Tibial artery (tissue), 4 donors: ENCODE measurements at regions not wholly inside any gene's neighbourhood (a gene's known extent, or its start where the extent isn't known, plus 50 kb on each side); places are given as distances from the start of the nearest gene placed in this dataset.

Experiments
- DNase-seq, 2 donors: peaks; one replicate each; pipeline ENCODE4 v3.0.0-alpha.2; 2019
- H3K27ac ChIP-seq, 2 donors: fragments of 200-600 bp; sonication (generic) in 1 of 2; 1 replicate in 1 of 2; 2 replicates in 1 of 2; pipeline ENCODE4 v1.5.1; 2018 to 2019; ENCODE audit warnings: mild to moderate bottlenecking in 1 of 2
- H3K27me3 ChIP-seq, 2 donors: fragments of 200-600 bp; sonication (generic) in 1 of 2; one replicate each; pipeline versions ENCODE4 v1.5.1 to v1.6.0; 2016 to 2019
- H3K36me3 ChIP-seq, 3 donors: fragments of 200-600 bp; sonication (generic) in 2 of 3; one replicate each; pipeline ENCODE4 v1.5.1; 2016 to 2019; ENCODE audit warnings: mild to moderate bottlenecking in 2 of 3
- H3K4me1 ChIP-seq, 4 donors: fragments of 200-600 bp; sonication (generic) in 2 of 4; 1 replicate in 3 of 4; 2 replicates in 1 of 4; pipeline ENCODE4 v1.5.1; 2016 to 2019
- H3K4me3 ChIP-seq, 2 donors: fragments of 200-600 bp; sonication (generic) in 1 of 2; 1 replicate in 1 of 2; 2 replicates in 1 of 2; pipeline ENCODE4 v1.5.1; 2018 to 2019; ENCODE audit warnings: mild to moderate bottlenecking in 2 of 2
- H3K9me3 ChIP-seq, 3 donors: fragments of 200-600 bp; sonication (generic) in 1 of 3; one replicate each; pipeline ENCODE4 v1.5.1; 2016 to 2019
- CTCF ChIP-seq, 2 experiments: fragments of 200-600 bp in 1 of 2; fragments of 450-650 bp in 1 of 2; IDR thresholded peaks; one replicate each; pipeline ENCODE4 v1.5.1; 2017 to 2019; ENCODE audit warnings: antibody characterized with exemption in 2 of 2, mild to moderate bottlenecking in 1 of 2, moderate library complexity in 1 of 2
- intact Hi-C: fragments of 100-400 bp; cut with DNase I; formaldehyde crosslinking; loops from one replicate; pipeline ENCODE4 v1.15.0; 2023; ENCODE audit warnings: low total_unique reads

DNA sequence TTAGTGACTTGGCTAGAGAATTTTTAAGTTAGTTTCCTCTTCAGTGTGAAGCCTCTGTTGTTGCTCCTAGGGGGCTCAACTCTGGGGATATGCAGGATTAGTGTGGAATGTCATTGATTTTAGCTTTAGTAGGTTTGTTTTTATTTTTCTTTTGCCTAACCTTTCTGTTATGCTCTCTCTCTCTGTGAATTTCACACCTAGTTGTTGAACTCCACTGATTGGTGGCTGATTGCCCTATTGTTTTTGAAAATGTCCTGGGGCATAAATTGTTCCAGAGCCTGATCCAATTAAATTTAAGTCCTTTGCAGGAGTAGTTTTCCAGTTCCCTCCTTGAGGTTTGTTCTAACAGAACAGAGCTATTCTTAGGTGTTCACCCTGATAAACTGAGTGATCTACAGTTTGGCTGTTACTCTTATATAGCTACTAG is 393.3 kb upstream of the CTSO start:
- H3K9me3 ChIP-seq: no peaks in the 10 kb centered on the region
- no peaks in the 10 kb centered on the region for H3K36me3 ChIP-seq
- no peaks in the 10 kb centered on the region for H3K27me3 ChIP-seq
- no peak overlapping the region for H3K27ac ChIP-seq
- intact Hi-C loops: no loop called here
- TF ChIP-seq CTCF (IDR thresholded peaks at IDR 0.05): no peak
- peaks cover 0 to 14% (median 4%) of the 10 kb centered on the region in 4 donors for H3K4me1 ChIP-seq
- H3K4me3 ChIP-seq: no peak overlapping the region
- no peak for DNase-seq

DNA sequence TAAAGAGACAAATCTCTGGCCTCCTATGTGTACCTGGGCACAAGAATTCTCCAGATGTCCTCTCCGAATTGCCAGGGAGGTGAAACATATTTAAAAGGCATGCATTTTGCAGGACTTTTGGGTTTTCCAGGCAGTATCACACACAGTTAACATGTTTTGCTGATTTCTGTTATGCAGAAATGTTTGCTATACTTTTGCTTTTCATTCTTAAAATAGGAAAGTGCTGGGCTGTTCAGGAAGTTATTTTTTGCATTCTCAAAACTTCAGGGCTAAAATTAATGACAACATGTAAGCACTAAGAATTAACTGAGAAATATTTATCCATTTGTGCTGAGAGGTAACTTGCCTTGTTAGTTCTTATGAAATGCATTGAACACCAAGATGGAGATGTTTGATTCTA is 390.7 kb upstream of the CTSO start:
- TF ChIP-seq CTCF (IDR thresholded peaks at IDR 0.05): no peak
- H3K4me1 ChIP-seq: peaks cover 0 to 14% (median 4%) of the 10 kb centered on the region in 4 donors
- intact Hi-C loops: no loop called here

GRCh38 chr4:156336511-156336910 is 382.8 kb upstream of the CTSO start:
- no peaks in the 10 kb centered on the region for H3K4me1 ChIP-seq
- no peak overlapping the region for H3K4me3 ChIP-seq
- no peak for DNase-seq
- intact Hi-C loops: no loop called here
- H3K27me3 ChIP-seq: no peaks in the 10 kb centered on the region
- H3K36me3 ChIP-seq: no peaks in the 10 kb centered on the region
- TF ChIP-seq CTCF (IDR thresholded peaks at IDR 0.05): no peak
- no peak overlapping the region for H3K27ac ChIP-seq
- H3K9me3 ChIP-seq: no peaks in the 10 kb centered on the region

More for the DNA sequence above, 390.7 kb upstream of the CTSO start:
- no peak overlapping the region for H3K4me3 ChIP-seq
- DNase-seq: no peak
- no peaks in the 10 kb centered on the region for H3K9me3 ChIP-seq
- H3K27ac ChIP-seq: no peak overlapping the region
- no peaks in the 10 kb centered on the region for H3K36me3 ChIP-seq
- no peaks in the 10 kb centered on the region for H3K27me3 ChIP-seq

DNA sequence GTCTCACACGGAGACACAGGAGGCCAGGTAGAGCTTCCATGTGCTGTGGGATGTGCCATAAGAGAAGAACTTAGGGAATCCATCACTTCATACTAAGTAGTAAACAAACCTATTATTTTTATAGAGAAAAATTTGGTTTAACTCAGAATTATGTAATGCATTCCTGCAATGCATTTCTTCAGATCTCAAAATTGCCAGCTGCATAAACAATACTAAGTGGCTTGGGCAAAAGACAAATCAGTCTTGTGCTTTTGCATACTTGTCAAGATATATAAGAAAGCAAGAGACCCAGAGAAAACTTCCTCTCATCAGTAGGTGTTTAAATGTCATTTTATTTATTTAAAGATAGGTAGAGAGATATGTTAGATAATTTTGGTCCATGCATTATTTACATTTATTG is 382.1 kb upstream of the CTSO start:
- Histone ChIP-seq H3K27ac (no peak overlapping the region), H3K4me1 (no peaks in the 10 kb centered on the region), H3K36me3 (no peaks in the 10 kb centered on the region), H3K9me3 (no peaks in the 10 kb centered on the region), H3K4me3 (no peak overlapping the region), H3K27me3 (no peaks in the 10 kb centered on the region)
- intact Hi-C loops: no loop called here
- no peak for DNase-seq
- no peak for TF ChIP-seq CTCF (IDR thresholded peaks at IDR 0.05)

DNA sequence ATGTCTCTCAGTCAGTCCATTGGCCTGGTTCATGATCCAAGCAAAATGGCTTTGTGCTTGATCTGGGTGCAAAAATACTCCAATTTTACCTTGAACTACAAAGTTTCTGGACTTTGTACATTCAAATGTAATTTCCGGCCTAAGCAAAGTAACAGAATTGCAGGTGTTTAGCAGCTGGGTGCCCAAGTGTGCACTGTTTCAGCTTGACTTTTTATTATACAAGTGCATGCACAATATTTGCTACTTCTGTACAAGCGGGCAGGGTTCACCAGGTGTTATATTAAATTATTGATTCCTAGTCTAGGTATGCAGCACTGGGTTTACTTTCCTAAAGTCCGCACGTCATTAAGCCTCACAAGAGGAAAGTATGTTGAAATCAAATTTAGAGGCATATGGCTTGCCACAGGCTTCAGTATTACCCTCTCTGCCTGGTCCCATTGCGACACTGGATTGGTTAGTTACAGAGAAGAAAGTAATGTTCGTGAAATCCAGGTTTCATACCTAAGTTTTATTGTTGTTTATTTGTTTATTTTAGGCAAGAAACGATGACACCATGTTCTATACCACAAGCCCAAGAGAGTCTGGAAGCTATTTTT is 376.9 kb upstream of the CTSO start:
- Histone ChIP-seq H3K27ac (no peak overlapping the region), H3K4me1 (no peaks in the 10 kb centered on the region), H3K36me3 (no peaks in the 10 kb centered on the region), H3K4me3 (no peak overlapping the region), H3K27me3 (no peaks in the 10 kb centered on the region), H3K9me3 (no peaks in the 10 kb centered on the region)
- intact Hi-C loops: no loop called here
- no peak for TF ChIP-seq CTCF (IDR thresholded peaks at IDR 0.05)
- DNase-seq: no peak

- Histone ChIP-seq H3K9me3 (no peaks in the 10 kb centered on the region), H3K27ac (no peak overlapping the region), H3K4me1 (no peaks in the 10 kb centered on the region), H3K27me3 (no peaks in the 10 kb centered on the region), H3K4me3 (no peak overlapping the region), H3K36me3 (no peaks in the 10 kb centered on the region)
- no peak for TF ChIP-seq CTCF (IDR thresholded peaks at IDR 0.05)
- intact Hi-C loops: no loop called here
- no peak for DNase-seq
Measured at GRCh38 chr4:156329779-156330178, 376.1 kb upstream of the CTSO start.
